Hypothalamus (tissue), 51 donors: ENCODE measurements at regions not wholly inside any gene's neighbourhood (a gene's known extent, or its start where the extent isn't known, plus 50 kb on each side); places are given as distances from the start of the nearest gene placed in this dataset.
A peak's percentile ranks its signal among the peaks of the same experiment; 100 is the strongest.

ENCODE experiments used
- DNase-seq, 51 donors: peaks; one replicate each; lab custom pipeline; 2025; lab: John Stamatoyannopoulos, UW

- no peak for DNase-seq
These were observed 169.3 kb upstream of the JARID2 start for GRCh38 chr6:15076565-15076964.

- DNase-seq = no peak
These were observed 168.9 kb upstream of the JARID2 start for GRCh38 chr6:15077006-15077405.

- DNase-seq = no peak
These were observed 167.9 kb upstream of the JARID2 start for GRCh38 chr6:15077961-15078360.

GRCh38 chr6:15079288-15079817, 166.5 kb upstream of the JARID2 start:
- DNase-seq = no peak

GRCh38 chr6:15080895-15081294, 165.0 kb upstream of the JARID2 start:
- DNase-seq = no peak

- no peak for DNase-seq
These were observed 164.4 kb upstream of the JARID2 start for GRCh38 chr6:15081447-15081846.

DNA sequence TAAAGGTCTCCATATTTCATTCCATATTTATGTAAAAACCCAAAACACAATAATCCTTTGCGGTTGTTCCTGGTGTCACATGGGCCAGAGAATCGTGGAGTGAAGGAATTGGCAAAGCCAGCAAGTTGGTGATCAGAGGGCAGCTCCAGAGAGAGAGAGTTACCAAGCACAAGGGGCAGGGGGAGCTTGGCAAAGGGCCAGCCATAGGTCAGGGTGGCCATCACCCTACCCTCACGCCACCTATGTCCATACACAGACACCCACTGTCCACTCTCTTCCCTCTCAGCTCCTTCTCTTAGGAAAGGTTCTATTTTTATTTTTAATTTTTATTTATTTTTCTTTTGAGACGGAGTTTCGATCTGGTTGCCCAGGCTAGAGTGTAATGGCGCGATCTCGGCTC, 163.2 kb upstream of the JARID2 start:
- no peak for DNase-seq

DNA sequence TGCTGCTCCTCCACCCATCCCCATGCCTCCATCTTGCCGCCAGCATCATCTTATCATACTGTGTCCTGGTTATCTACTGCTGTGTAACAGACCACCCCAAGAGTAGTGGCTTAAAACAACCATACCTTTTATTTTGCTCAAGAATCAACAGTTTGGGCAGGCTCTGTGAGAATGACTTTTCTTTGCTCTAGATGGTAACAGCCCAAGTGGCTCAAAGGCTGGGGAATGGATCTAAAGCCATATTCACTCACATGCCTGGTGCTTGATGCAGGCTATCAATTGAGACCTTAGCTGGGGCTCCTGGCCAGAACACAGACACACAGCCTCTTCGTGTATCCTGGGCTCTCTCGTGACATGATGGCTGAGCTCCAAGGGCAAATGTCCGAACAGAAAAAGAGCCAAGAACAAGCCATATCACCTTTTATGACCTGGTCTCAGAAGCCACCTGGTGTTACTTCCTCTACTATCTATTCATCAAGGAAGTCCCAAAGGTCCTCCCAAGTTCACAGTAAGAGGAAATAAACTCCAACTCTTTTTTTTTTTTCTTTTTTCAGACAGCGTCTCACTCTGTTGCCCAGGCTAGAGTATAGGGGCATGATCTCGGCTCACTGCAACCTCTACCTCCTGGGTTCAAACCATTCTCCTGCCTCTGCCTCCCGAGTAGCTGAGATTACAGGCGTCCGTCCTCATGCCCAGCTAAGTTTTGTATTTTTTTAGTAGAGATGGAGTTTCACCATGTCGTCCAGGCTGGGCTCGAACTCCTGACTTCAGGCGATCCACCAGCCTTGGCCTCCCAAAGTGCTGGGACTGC, 159.3 kb upstream of the JARID2 start:
- no peak for DNase-seq

DNA sequence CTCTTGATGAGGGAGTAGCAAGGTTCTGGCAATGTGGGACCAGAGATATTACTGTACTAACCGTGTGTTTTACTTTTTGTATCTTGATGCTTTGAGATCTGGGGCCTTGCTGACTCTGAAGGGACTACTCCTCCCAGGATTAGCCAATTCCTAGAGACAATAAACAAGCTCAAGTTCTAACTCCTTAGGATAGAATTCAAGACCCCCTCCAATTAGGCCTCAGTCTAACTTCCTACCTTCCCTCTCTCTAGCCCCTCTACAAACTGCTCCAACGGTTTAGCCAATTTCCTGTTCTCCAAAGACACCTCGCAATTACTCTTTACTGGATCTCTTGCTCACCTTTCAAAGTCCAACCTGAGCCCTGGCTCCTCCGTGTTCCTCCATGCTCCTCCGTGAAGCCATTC, 158.7 kb upstream of the JARID2 start:
- no peak for DNase-seq

GRCh38 chr6:15088904-15089568, 156.8 kb upstream of the JARID2 start:
- no peak for DNase-seq

GRCh38 chr6:15089569-15090144, 156.2 kb upstream of the JARID2 start:
- no peak for DNase-seq

DNA sequence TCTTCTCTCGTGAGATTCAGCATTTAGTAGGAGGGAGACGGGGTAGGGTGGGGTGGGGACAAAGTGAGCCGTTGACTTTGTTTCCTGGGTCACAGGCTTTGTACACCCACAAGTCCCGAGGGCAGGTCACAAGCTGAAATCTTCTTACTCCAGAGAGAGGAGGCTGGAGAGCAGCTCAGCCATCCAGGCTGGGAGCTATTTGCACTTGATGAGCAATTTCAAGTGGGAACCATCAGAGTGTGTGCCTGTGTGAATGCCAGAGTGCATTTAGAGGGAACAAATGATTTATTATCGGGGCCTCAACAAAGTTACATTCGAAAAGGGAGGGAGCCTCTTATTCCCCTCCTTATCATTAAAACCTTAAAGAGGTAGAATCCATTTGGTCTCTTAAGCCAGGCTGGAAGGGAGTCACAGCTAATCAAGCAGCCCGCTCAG, 155.7 kb upstream of the JARID2 start:
- peak in 2 of 51 donors; percentile 1 to 7 for DNase-seq

DNA sequence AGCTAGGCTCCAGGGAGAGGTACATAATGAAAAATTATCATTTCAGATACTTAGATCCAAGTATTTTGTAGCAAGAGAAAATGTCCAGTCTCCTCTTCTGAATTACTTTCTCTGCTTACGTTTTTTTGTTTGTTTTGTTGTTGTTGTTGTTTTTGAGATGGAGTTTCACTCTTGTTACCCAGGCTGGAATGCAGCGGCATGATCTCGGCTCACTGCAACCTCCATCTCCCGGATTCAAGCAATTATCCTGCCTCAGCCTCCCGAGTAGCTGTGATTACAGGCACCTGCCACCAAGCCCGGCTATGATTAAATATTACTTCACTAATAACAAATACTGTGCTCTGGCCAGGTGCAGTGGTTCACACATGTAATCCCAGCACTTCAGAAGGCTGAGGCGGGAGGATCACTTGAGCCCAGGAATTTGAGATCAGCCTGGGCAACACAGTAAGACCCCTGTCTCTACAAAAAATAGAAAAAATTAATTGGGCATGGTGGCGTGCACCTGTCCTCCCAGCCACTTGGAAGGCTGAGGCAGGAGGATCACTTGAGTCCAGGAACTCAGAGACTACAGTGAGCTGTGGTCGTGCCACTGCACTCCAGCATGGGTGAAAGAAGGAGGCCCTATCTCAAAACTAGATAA, 155.0 kb upstream of the JARID2 start:
- no peak for DNase-seq

GRCh38 chr6:15096894-15097837, 148.7 kb upstream of the JARID2 start:
- no peak for DNase-seq

DNA sequence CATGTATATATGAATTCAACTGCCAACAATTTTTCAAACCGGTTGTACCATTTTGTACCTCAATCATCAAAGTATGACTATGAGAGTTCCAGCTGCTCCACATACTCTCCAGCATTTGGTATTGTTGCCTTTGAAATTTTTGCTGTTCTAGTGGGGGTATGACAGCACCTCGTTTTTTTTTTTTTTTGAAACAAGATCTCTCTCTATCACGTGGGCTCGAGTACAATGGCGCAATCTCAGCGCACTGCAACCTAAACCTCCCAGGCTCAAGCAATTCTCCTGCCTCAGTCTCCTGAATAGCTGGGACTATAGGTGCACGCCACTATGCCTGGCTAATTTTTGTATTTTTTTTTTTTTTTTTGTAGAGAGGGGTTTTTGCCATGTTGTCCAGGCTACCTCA, 144.7 kb upstream of the JARID2 start:
- DNase-seq = no peak

DNA sequence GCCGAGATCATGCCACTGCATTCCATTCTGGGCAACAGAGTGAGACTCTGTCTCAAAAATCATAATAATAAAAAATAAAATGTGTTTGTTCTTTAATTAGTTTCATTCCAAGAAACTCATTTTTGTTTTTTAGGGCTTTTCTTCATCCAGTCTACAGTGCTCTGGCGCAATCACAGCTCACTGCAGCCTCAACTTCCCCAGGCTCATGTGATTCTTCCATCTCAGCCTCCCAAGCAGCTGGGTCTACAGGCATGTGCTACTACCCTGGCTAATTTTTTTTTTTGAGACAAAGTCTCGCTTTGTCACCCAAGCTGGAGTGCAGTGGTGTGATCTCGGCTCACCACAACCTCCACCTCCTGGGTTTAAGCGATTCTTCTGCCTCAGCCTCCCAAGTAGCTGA, 143.6 kb upstream of the JARID2 start:
- DNase-seq = no peak

DNA sequence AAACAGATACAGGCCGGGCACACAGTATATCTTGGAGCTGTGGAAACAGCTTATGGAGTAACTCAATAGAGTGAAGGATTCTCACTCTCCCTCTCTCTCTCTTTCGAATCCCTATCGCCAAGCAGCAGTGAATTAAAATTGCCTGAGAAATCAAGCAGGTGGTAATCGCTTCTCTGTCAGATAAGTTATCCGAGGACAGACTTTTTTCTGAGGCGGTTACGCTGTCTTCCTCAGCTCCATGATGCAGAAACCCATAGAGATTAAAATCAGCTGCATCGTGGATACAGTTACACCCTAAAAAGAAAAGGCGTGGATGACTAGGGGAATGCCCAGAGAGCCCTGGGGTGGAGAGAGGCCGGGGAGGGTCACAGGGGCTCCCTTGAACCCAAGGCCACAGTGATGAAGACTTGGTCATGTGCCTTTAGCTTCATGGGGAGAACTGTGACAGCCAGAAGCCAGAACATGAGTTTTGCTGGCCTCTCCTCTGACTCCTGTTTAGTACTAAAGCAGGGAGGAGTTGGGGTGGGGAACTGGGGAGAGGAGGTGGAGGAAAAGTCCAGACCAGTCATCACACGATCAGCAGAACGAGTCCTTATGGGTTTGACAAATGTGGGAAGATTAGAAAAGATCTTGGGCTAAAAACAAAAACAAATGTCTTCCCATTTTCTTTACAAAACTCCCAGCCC, 138.8 kb upstream of the JARID2 start:
- DNase-seq = no peak

GRCh38 chr6:15107644-15108382, 138.1 kb upstream of the JARID2 start:
- DNase-seq = no peak

DNA sequence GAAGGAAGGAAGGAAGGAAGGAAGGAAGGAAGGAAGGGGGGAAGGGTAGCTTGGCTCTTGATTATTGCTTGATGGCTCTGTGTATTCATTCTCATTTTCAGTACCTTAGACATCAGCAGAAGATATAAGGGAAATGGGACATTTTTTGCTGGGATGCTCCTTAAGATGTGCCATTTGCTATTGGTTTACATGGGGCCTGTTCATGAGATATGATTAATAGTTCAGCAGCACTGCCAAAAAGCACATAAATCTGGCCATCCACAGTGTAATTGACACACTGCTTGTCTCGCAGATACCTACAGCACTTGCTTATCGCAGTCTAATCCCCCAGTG, 137.5 kb upstream of the JARID2 start:
- no peak for DNase-seq
